ENCODE measurements at regions not wholly inside any gene's neighbourhood (a gene's known extent, or its start where the extent isn't known, plus 50 kb on each side); places are given as distances from the start of the nearest gene placed in this dataset.

DNA sequence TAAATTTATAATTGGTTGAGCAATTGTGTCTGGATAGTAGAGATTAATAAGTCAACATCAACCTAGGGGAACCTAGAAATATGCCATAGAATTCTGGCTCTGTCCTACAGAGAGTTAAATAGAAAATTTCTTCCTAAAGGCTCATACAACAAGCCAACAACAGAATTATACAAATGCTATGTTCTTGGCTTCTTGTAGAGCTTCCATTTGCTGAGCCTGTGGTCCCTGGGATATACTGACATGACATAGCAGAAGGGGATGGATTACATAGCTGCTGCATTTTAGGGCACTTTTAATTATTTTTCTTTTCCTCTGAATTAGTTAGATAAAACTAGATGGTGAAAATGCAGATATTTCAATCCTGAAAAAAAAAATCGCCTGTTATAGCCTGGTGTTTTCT lies 95.5 kb upstream of the ST6GAL2 start:
- no peak for DNase-seq

DNA sequence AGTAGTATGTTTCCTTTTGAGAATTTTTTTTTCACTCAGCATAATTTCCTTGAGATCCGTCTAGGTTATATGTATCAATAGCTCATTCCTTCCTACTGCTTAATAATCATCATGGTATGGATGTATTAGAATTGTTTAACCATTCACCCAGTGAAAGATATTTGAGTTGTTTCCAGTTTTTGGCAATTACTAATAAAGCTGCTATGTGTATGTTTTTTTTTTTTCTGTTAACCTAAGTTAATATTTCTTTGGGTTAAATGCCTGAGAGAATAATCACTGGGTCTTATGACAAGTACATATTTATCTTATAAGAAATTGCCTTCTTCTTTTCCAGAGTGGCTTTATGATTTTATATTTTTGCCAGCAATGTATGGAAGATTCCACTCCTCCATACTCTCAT lies 96.4 kb upstream of the ST6GAL2 start:
- no peak for DNase-seq

DNA sequence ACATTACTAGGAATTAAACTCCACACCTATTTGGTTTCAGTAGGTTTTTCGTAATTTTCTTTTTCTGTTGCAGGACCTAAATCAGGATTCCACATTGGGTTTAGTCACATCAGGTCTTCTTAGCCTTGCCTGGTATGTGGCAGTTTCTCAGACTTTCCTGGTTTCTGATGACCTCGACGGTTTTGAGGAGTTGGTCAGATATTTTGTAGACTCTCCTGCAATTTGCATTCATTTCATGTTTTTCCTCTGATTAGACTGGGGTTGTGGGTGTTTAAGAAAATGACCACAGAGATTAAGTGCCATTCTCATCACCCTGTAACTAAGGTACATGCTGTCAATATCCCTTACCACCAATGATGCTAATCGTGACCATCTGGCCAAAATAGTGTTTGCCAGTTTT lies 97.3 kb upstream of the ST6GAL2 start:
- DNase-seq = no peak

DNA sequence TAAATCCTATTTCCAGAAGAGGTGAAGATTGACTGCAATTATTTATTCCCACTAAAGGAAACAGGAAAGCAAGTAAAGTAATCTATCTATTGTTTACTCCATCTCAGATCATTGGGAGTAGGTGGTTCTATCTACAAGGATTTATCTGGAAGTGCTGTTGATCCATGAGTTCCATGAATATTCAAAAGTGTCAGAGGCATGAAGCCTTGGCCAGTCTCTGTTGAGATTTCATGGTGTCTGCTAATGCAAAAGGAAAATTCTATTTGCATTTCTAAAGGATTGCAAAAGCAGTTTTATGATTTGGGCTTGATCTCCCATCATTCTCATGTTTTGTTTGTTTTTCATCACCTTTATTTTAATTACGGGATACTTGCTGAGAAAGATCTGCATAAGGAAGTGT lies 102.4 kb upstream of the ST6GAL2 start:
- no peak for DNase-seq

DNA sequence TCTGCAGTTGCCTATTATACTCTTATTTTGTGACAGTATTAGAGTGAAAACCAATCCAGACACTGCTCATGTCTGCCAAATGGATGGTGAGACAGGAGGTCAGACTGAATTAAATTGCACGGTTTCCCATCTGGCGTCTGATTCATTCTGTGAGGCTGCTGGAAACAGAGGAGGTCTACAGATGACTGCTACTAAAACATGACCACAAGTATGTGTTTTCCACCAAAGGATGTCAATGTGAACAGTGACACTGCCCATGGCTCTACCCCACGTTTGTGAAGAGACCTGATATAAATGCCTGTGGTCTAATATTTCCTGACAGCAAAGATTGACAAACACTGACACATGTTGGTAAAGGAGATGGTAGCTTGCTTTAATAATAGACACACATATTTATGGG lies 104.3 kb upstream of the ST6GAL2 start:
- no peak for DNase-seq

DNA sequence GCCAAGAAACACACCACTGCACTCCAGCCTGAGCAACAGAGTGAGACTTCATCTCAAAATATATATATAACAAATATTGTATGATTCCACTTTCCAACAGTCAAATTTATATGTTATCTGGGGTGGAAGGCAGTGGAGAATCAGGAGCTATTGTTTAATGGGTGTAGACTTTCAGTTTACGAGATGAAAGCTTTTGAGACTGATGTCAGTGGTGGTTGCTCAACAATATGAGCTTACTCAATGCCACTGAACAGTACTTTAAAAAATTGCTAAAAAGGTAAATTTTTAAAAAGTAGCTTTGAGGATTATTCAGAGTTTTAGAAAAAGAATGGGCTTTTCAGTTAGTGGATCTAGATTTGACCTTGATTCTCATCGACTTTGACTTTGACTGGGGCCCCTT lies 105.9 kb upstream of the ST6GAL2 start:
- no peak for DNase-seq

DNA sequence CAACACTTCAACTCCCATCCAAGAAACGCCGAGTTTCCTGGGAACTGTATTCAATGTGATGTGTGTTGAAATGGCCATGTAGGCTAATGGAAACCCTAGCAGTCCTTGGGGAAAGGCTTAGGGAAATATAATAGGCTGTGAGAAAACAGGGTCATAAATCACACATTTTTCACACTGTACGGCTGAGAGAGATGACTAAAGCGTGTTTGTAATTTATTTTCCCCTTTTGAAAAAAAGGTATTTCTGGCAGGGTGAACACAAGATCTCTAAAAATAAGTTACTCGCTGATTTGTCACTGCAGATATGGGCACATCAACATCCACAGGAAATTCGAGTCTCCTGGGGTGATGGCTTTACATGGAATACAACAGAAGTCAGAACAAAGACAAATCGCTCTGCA lies 109.6 kb upstream of the ST6GAL2 start:
- peak in 1 of 2 experiments; percentile 7 for DNase-seq

DNA sequence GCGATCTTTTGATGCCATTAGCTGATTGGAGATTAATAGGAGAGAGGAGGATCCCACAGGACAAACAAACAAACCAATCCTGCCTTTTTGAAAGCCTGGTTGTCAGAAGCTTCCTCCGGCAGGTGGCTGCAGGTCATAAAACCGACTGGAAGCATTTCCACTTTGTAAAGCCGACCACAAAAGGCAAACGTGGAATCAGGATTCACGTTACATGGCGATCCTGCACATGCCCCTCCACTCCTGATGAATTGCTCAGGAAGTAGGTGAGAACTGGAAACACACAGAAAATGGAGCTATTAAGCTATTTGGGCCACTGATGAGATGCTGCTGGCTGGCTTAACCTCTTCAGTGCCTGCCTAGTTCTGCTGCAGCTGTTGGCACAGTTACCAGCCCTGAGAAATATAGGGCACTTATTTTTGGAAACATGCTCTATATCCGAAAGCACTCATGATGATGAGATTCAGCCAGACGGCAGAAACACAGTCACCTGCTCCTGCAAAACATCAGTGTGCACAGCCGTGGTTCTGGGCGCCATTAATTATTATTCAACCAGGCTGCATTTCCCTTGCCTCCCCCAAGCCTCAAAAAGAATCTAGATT lies 110.3 kb upstream of the ST6GAL2 start:
- DNase-seq = peak; percentile 24 to 59

DNA sequence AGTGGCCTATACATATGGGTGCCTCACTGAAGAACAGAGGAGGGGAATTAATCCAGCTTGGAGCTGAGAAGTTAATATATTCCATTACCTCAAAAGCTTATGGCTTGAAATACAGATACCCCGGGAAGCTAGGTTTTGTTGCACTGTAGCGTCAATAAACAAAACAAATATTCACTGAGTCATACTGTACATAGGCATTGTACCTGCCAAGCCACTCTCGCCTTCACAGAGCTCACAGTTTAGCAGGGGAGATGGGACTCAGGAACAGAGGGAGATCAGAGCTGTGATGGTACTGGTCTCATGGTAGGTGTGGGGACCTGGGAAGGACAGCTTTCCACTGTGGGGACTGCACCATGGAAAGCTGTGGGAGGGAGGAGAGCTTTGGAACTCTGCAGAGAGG lies 111.2 kb upstream of the ST6GAL2 start:
- no peak for DNase-seq

DNA sequence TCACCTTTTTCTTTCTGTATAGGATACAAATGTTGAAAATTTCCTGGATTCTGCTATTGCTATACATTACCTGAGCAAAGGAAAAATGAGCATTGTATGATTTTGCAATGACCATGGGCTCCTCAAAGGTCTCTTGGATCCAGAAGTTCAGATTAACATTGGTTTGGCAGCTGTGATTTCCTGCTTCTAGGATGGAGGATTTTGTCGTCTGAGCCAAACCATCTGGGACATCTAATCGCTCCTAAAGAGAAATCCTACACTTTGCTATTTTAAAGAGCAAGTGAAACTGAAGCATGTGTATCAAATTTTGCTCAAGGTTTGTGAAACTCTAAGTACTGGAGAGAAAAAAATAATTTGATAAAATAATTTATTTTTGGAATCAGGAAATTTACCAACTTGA lies 115.1 kb upstream of the ST6GAL2 start:
- no peak for DNase-seq

DNA sequence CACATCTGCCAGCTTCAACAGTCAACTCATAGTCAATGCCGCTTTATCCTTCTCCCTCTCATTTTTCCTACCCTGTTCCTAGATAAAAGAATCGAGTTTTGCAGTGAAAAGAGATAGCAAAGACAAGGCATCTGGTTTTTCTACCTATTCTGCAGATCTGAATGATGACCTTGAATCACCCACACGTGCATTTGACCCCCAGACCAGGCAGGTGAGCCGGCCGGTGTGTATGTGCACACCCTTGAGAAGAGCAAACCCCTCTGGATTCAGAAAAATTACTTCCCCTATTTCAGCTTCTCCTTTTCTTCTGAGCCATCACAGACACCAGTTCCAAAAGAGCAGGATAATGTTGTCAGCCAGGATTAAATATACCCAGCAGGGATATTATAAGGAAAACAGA lies 115.6 kb upstream of the ST6GAL2 start:
- no peak for DNase-seq

DNA sequence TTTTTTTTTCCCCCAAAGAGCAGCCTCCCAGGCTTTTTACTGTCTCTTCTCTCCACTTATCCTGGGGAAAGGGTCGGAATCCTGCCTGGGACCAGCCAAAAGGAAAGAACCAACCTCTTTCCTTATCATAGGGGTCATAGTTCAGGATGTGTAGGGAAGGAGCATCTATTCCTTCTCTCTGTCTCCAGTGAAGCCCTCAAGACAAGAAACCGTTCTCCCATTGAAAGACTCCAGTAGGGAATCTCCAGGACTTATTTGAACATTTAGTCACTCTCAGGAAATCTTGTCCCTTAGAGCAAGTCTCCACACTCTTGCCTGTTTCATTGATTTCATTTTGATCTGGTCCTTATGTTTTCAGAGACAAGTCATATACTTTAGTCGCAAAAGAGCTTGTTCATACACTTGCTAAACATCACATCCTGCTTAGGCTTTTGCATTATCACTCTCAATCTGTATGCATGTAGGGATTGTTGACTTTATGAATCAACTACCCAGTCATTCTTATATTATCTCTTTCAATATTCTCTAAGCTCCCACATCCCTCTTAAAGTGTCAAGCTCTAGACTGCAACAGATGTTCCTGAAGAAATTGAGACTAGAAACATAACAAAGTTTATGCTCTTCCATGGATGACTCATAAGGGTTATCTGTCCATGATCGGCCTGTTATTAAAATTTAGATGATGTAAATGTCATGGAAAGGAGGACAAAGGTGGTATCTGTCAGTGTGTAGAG lies 116.2 kb upstream of the ST6GAL2 start:
- DNase-seq = no peak

DNA sequence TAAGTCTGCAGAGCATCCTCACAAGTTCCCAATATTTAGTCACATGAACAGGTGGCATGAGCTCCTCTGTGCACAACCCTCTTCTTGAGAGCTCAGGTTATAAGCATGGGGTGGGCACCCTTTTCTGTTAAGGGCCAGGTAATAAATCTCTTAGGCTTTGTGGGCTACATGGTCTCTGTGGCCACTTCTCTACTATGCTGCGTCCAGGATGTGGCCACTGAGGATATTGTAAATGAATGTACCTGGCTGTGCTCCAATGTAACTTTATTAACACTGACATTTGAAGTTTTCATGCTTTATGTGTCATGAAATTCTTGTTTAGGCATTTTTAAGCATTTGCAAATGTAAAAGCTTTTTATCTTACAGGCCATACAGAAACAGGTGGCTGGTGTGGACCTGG lies 116.8 kb upstream of the ST6GAL2 start:
- DNase-seq = no peak

DNA sequence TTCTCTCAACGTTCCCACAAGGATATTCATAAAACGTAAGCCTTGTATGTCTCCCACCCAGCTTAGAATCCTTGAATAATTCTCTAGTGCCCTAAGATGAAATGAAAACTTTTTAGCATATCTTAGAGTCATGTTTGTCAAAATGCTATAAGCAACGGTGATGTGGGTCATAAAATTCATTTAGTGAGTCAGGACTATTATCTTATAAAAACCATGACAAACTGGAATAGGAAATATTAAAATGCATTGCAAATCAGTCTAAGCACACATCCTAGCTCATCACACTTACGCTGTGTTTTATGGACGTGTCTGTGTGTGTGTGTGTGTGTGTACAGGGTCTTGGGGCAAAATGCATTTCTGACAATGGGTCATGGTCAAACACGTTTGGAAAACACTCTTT lies 119.9 kb upstream of the ST6GAL2 start:
- no peak for DNase-seq

DNA sequence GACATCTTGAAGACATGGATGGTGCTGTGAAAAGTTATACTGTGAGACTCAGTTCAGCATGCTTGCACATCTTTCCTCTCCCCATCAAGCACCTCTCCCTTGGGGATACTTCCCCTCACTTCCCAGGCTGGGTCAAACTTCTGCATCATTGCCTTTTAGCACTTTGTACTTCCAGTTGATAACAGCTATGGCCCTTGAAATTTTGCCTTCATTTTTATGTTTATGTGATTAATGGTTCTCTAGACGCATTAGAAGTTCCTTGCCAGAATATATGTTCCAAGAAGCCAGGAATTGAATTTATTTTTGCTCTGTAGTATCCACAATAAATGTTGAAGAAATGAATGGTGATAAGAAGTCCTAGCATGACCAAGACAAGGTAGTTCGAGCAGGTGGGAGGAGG lies 120.9 kb upstream of the ST6GAL2 start:
- no peak for DNase-seq

DNA sequence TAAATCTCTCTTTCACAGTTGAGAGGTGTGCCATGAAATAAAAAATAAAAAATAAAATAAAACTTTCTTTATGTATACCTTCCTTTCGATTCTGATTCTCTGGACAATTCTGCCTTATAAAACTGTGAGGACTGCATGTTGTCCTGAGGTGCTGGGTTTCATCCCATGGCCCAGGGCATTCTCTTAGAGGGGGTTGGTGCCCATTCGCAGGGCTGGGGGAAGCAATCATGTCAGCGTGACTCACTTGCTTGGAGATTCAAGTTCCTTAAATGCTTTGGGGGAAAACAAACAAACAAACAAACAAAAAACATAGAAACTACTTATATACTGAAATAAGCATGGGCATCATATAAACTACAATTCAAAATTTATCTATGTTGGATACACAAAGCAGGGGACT lies 122.0 kb upstream of the ST6GAL2 start:
- no peak for DNase-seq

DNA sequence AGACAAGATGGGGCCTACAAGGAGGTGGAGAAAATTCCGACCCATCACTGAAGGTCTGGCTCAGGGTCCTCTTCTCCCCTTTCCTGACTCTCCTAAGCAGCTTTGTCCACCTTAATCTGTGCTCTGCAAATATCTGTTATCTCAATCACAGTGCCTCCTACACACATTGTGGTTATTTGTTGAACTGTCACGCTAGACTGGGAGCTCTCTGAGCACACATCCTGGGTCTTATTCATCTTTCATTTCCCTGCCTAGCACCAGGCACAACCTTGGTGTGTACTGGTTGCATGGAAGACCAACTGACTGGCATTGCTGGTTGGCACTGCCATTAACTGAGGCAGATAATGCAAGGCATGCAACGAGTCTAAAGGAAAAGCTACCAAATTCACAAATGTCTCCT lies 122.9 kb upstream of the ST6GAL2 start:
- DNase-seq = no peak

DNA sequence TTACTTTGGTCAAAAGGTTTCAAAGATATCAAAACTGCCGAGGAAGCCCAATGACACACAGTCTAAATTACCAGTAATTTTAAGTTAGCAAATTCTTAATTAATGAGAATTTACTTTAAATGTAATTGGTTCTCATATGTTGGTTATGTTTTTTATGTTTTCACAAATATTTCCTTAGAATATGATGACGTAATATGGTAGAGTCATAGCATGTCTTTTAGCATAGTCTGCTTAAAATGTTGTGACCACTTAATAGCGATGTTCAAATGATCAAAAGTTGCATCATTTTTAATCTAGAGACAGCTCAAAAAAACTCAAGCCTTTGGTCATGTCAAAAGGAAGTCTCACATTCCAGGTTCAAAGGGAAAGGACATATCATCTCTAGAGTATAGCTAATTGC lies 123.3 kb upstream of the ST6GAL2 start:
- DNase-seq = no peak

DNA sequence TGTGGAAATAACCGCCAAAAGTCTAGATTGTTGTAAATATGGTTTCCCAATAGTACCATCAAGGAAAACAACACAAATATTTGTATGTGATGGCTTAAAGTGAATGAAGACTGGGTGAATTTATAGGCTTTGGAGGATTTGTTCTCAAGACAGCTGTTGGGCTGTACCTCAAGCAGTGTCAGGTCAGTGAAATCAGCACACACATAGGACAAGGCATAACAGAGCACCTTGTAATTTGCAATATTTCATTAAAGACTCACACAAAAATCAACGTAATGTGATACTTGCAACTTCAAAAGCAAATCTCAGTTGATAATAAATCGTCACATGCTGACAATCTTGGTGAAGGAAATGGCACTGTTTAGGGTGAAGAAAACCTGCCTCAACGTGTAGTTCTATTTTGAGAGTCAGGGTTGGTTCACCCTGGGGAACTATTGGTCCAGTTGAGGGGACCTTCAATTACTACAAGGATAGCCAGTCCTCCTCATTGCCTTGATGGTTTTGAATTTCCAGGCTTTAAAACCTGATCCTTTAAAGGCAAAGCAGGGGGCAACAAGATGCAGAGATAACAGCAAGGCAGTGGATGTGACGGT lies 126.8 kb upstream of the ST6GAL2 start:
- DNase-seq = no peak

DNA sequence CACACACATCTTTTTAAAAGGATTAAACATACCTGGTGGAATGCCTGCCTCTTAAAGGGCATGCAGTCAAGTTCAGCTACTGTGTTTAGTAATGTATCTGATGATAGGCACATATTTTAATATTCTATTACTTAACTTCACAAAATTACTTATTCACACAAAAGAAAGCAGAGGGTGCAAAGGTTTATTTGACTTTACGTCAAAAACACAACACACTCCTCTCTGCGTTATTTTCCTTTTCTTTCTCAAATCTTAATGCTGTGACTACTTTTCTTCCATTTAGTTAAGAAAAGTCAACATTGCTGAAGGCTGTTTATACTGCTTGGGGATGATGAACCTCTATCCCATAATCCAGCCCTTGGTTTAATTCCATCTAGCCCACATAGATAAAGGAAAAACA lies 127.9 kb upstream of the ST6GAL2 start:
- no peak for DNase-seq

DNA sequence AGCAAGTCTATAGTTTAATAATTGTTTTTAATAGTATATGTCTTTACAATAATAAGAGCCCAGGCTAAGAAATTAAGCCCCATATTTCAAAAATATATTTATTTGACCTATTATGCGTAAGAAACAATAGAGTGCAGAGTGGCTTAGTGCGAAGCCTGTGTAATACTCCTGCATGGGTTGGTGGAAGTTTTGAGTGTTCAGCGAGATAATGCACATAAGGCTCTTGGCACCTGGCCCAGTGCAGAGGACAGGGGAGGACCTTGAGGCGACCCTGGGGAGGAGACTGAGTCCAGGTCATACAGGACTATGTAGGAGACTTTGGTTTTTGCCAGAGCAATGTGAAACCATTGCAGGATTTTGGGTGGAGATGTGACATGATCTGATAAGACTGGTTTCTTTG lies 132.4 kb upstream of the ST6GAL2 start:
- DNase-seq = no peak

DNA sequence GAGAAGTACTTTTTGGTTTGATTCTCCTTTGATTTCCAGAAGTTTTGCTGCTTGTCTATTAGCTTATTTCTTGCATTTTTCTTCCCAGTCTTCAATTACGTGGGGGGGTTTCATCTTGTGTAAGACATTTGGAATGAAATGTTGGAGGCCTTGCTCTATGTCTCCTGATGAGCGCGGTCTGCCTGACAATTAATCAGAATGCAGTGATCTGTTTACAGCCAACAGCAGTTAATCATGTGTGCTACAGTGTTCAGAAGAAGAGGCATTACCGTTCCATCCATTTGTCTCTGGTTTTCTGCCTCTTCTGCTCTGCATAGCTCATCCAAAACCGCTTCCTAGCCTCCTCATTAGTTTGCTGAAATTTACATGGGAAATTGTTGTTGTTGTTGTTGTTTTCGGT lies 134.4 kb upstream of the ST6GAL2 start:
- DNase-seq = no peak

DNA sequence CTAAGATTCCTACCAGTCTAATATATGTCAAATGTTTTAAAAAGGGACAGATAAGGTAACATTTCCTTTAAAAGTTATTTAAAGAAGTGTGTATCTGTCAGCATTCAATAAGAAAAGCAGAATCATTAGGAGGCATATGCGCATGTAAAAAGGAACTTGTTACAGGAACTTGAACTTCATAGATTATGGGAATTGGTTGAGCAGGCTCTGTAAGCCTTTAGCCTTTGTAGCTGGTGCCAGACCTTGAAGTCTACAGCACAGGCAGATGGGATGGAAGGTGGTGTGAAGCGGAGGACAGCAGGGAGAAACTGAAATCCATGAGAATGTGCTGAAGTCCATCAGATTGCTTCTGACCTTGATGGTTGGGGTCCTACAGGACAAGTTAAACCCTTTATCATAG lies 138.3 kb upstream of the ST6GAL2 start:
- no peak for DNase-seq

DNA sequence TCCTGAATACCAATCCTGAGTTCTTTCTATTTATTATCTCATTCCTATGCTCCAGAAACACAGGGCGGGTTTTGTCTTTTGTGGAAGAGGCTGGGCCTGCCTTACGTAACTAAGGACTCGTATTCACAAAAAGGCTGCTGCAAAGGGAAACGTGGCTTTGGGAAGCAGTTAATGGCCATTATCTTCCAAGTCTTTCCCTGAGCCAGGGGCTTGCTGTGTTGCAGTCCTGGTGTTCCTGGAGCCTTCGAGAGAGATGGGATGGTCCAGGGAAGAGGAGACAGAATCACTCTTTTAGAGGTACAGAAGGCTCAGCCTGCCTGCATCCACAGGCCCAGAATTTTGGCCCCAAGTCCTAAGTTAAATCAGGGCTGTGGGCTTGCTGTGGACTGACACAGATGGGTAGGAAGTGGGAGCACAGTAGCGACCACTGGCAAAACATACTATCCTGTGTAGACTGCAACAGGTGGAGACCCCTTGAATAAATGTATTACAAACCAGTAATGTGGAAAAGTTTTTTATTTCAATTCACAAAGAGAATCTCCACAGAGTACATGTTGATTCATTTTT lies 139.4 kb upstream of the ST6GAL2 start:
- no peak for DNase-seq
